B cell (primary cell): ENCODE measurements at regions not wholly inside any gene's neighbourhood (a gene's known extent, or its start where the extent isn't known, plus 50 kb on each side); places are given as distances from the start of the nearest gene placed in this dataset.

Source experiments
- ATAC-seq: fragments of 200-7000 bp; cut with Tn5 transposase; one replicate; pipeline ENCODE4 v1.10.0; 2021; ENCODE audit warnings: low read depth, mild to moderate bottlenecking, moderate number of reproducible peaks, moderate library complexity
- CTCF ChIA-PET: fragments of 350-600 bp; sonication (Branson Sonifier 250); formaldehyde crosslinking; loops from one replicate; lab custom pipeline; 2021; ENCODE audit warnings: antibody characterized with exemption, inconsistent platforms; lab: Charles Lee
- POLR2A ChIA-PET: fragments of 350-600 bp; sonication (Branson Sonifier 250); formaldehyde crosslinking; loops from one replicate; lab custom pipeline; 2021; ENCODE audit warnings: antibody characterized with exemption; lab: Charles Lee
- DNase-seq: peaks from one replicate; pipeline ENCODE4 v3.0.0; 2013
- H2AFZ ChIP-seq: 2 replicates; pipeline ENCODE4 v1.6.1; 2012; ENCODE audit warnings: mild to moderate bottlenecking, low read depth, low read length; ENCODE audit not compliant: insufficient read depth, poor library complexity, severe bottlenecking
- H3K27ac ChIP-seq, 2 donors: 1 replicate in 1 of 2; 2 replicates in 1 of 2; pipeline ENCODE4 v1.5.1; 2012 to 2013; ENCODE audit warnings: low read length in 2 of 2, mild to moderate bottlenecking in 2 of 2, moderate library complexity in 1 of 2
- H3K27me3 ChIP-seq, 4 experiments: fragments of 200-600 bp in 1 of 4; sonication (generic) in 1 of 4; replicated peaks in 1 of 4; 1 replicate in 2 of 4; 2 replicates in 2 of 4; pipeline versions ENCODE4 v1.6.1 to v1.7.0; 2013 to 2016; ENCODE audit warnings: low read length in 3 of 4, mild to moderate bottlenecking in 2 of 4, mixed read lengths in 1 of 4, moderate library complexity in 1 of 4; ENCODE audit not compliant: insufficient read depth in 4 of 4, control insufficient read depth in 3 of 4; ENCODE audit errors: control extremely low read depth in 1 of 4
- H3K36me3 ChIP-seq, 2 experiments: replicated peaks in 1 of 2; 1 replicate in 1 of 2; 2 replicates in 1 of 2; pipeline versions ENCODE4 v1.6.1 to v1.7.1; 2013; ENCODE audit warnings: low read length in 1 of 2; ENCODE audit not compliant: insufficient read depth in 2 of 2, control insufficient read depth in 1 of 2; ENCODE audit errors: control extremely low read depth in 1 of 2, extremely low read depth in 1 of 2
- H3K4me1 ChIP-seq, 2 donors: fragments of 200-600 bp in 1 of 2; sonication (generic) in 1 of 2; 1 replicate in 1 of 2; 2 replicates in 1 of 2; pipeline versions ENCODE4 v1.5.1 to v1.6.1; 2013 to 2017; ENCODE audit warnings: low read length in 2 of 2; ENCODE audit not compliant: control insufficient read depth in 2 of 2, insufficient read depth in 2 of 2
- H3K4me2 ChIP-seq: replicated peaks from 2 replicates; pipeline ENCODE3; 2012; ENCODE audit warnings: mild to moderate bottlenecking, low read depth, low read length; ENCODE audit not compliant: poor library complexity, severe bottlenecking
- H3K4me3 ChIP-seq, 5 experiments: fragments of 200-600 bp in 1 of 5; sonication (generic) in 1 of 5; 1 replicate in 3 of 5; 2 replicates in 2 of 5; pipeline versions ENCODE4 v1.5.1 to v1.7.0; 2011 to 2016; ENCODE audit warnings: low read length in 4 of 5, mild to moderate bottlenecking in 4 of 5, low read depth in 2 of 5, control low read depth in 1 of 5, moderate library complexity in 1 of 5; ENCODE audit not compliant: insufficient read depth in 1 of 5; ENCODE audit errors: control extremely low read depth in 1 of 5, extremely low read depth in 1 of 5
- H3K79me2 ChIP-seq: fragments of 200-600 bp; sonication (generic); one replicate; pipeline ENCODE4 v1.6.0; 2016; ENCODE audit warnings: low read length; ENCODE audit not compliant: control insufficient read depth, insufficient read depth
- H3K9ac ChIP-seq: fragments of 200-600 bp; sonication (generic); 2 replicates; pipeline ENCODE4 v1.6.1; 2017; ENCODE audit warnings: mild to moderate bottlenecking, low read length, moderate library complexity
- H3K9me3 ChIP-seq, 3 donors: one replicate each; pipeline versions ENCODE4 v1.6.1 to v1.7.1; 2013; ENCODE audit warnings: low read length in 2 of 3; ENCODE audit not compliant: control insufficient read depth in 2 of 3, insufficient read depth in 1 of 3; ENCODE audit errors: control extremely low read depth in 1 of 3
- H4K20me1 ChIP-seq: 2 replicates; pipeline ENCODE4 v1.6.0; 2012; ENCODE audit warnings: mild to moderate bottlenecking, low read length; ENCODE audit not compliant: insufficient read depth, control insufficient read depth, poor library complexity, severe bottlenecking
- H3K27ac Mint-ChIP-seq: one replicate; pipeline ENCODE4 v1.8.0; 2021; ENCODE audit warnings: mixed read lengths
- H3K27me3 Mint-ChIP-seq: one replicate; pipeline ENCODE4 v1.8.0; 2021; ENCODE audit warnings: mixed read lengths
- H3K4me1 Mint-ChIP-seq: one replicate; pipeline ENCODE4 v1.8.0; 2021; ENCODE audit warnings: mixed read lengths
- H3K4me3 Mint-ChIP-seq: one replicate; pipeline ENCODE4 v1.8.0; 2021; ENCODE audit warnings: mixed read lengths
- H3K9me3 Mint-ChIP-seq: one replicate; pipeline ENCODE4 v1.8.0; 2022; ENCODE audit warnings: mixed read lengths; ENCODE audit not compliant: insufficient read depth
- CTCF ChIP-seq: fragments of 200-600 bp; IDR thresholded peaks from one replicate; pipeline ENCODE4 v1.8.0; 2022; ENCODE audit warnings: antibody characterized with exemption, mild to moderate bottlenecking
- EZH2 ChIP-seq: IDR thresholded peaks from 2 replicates; pipeline ENCODE4 v1.6.1; 2012; ENCODE audit warnings: borderline replicate concordance, low read depth, mild to moderate bottlenecking, moderate library complexity, low read length; ENCODE audit not compliant: insufficient read depth, poor library complexity, severe bottlenecking
- WGBS: methylation state at CpG from one replicate; pipeline ENCODE4 v1.1.5; 2013; ENCODE audit warnings: missing lambda C conversion rate; ENCODE audit not compliant: insufficient coverage; 5-methylcytosine and 5-hydroxymethylcytosine counted together
- intact Hi-C: fragments of 100-400 bp; cut with micrococcal nuclease; formaldehyde crosslinking; loops from one replicate; pipeline ENCODE4 v1.10.0; 2022

GRCh38 chr4:120286813-120287212 is 220.2 kb upstream of the MAD2L1 start:
- 67% methylated on average over 1 of the region's 2 CpGs for WGBS
- Histone ChIP-seq H3K4me1 (no peaks in the 10 kb centered on the region), H3K4me2 (no peak overlapping the region), H3K27me3 (no peaks in the 10 kb centered on the region), H3K79me2 (no peaks in the 10 kb centered on the region), H3K27ac (no peak overlapping the region), H3K4me3 (no peak overlapping the region), H4K20me1 (no peaks in the 10 kb centered on the region), H3K36me3 (no peaks in the 10 kb centered on the region), H2AFZ (no peak overlapping the region), H3K9ac (no peak overlapping the region), H3K9me3 (no peaks in the 10 kb centered on the region)
- intact Hi-C loops, result no loop called here
- no peak for ATAC-seq
- no peak overlapping the region for H3K27ac Mint-ChIP-seq
- H3K4me1 Mint-ChIP-seq, result no peaks in the 10 kb centered on the region
- TF ChIP-seq EZH2 (no peak), CTCF (no peak)
- no peak for DNase-seq
- ChIA-PET CTCF (no interaction called here), POLR2A (no interaction called here)
- H3K4me3 Mint-ChIP-seq, result no peak overlapping the region
- peaks cover 3% of the 10 kb centered on the region for H3K9me3 Mint-ChIP-seq
- H3K27me3 Mint-ChIP-seq, result no peaks in the 10 kb centered on the region

DNA sequence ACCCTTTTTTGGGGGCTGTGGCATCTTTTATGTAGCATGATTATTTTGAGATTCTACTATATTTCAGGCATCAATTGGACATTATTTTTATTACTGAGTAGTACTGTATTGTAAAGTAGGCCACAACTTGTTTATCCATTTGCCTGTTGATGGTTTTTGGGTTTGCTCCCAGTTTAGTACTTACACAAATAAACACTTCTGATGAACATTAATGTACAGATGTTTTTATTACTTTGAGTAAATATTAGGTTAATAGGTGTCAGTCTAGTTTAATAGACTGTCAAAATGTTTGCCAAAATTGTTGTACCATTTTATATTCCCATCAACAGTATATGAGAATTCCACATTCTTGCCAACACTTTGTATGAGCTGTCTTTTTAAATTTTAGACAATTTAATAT is 214.9 kb upstream of the MAD2L1 start:
- no peak for ATAC-seq
- ChIA-PET CTCF (no interaction called here), POLR2A (no interaction called here)
- Histone ChIP-seq H3K9ac (no peak overlapping the region), H3K36me3 (no peaks in the 10 kb centered on the region), H3K27me3 (no peaks in the 10 kb centered on the region), H4K20me1 (no peaks in the 10 kb centered on the region), H3K9me3 (no peaks in the 10 kb centered on the region), H2AFZ (no peak overlapping the region), H3K27ac (no peak overlapping the region), H3K79me2 (no peaks in the 10 kb centered on the region), H3K4me3 (no peak overlapping the region), H3K4me2 (no peak overlapping the region), H3K4me1 (no peaks in the 10 kb centered on the region)
- no peak for TF ChIP-seq CTCF
- TF ChIP-seq EZH2, result no peak
- Mint-ChIP-seq H3K4me3 (no peak overlapping the region), H3K27ac (no peak overlapping the region), H3K27me3 (no peaks in the 10 kb centered on the region), H3K4me1 (no peaks in the 10 kb centered on the region), H3K9me3 (no peaks in the 10 kb centered on the region)
- DNase-seq, result no peak
- intact Hi-C loops, result no loop called here
